SK-N-SH treated with all-trans-retinoic acid at 6 μM for 48 hours (cell line): ENCODE measurements at regions not wholly inside any gene's neighbourhood (a gene's known extent, or its start where the extent isn't known, plus 50 kb on each side); places are given as distances from the start of the nearest gene placed in this dataset.

Source experiments
- ATAC-seq: fragments of 200-7000 bp; cut with Tn5 transposase; 3 replicates; pipeline ENCODE4 v1.9.1; 2020; ENCODE audit warnings: mild to moderate bottlenecking, moderate library complexity
- ARNTL ChIP-seq: fragments of 450-650 bp; formaldehyde crosslinking; IDR thresholded peaks from 2 replicates; pipeline ENCODE4 v1.5.0; 2020; ENCODE audit warnings: low read depth, mild to moderate bottlenecking, moderate library complexity, borderline replicate concordance
- BACH2 ChIP-seq: fragments of 250-450 bp; sonication (Bioruptor Pico); IDR thresholded peaks from 2 replicates; pipeline ENCODE4 v1.9.0; 2021; ENCODE audit warnings: mild to moderate bottlenecking, borderline replicate concordance
- ESRRG ChIP-seq: fragments of 250-450 bp; sonication (Bioruptor Pico); IDR thresholded peaks from 2 replicates; pipeline ENCODE4 v1.6.1; 2021; ENCODE audit warnings: mild to moderate bottlenecking
- GLIS3 ChIP-seq: fragments of 250-450 bp; sonication (Bioruptor Pico); IDR thresholded peaks from 2 replicates; pipeline ENCODE4 v1.5.0; 2020; ENCODE audit warnings: mild to moderate bottlenecking, moderate library complexity
- ISL1 ChIP-seq: fragments of 250-450 bp; sonication (Bioruptor Pico); IDR thresholded peaks from 2 replicates; pipeline ENCODE4 v2.1.2; 2022; ENCODE audit warnings: mild to moderate bottlenecking, moderate library complexity
- OSR1 ChIP-seq: fragments of 250-450 bp; sonication (Bioruptor Pico); IDR thresholded peaks from 2 replicates; pipeline ENCODE4 v1.8.0; 2022; ENCODE audit warnings: moderate library complexity, mild to moderate bottlenecking, inconsistent platforms
- POU6F1 ChIP-seq: fragments of 250-450 bp; sonication (Bioruptor Pico); IDR thresholded peaks from 2 replicates; pipeline ENCODE4 v1.8.0; 2021; ENCODE audit warnings: low read depth, mild to moderate bottlenecking, moderate library complexity, borderline replicate concordance
- RARB ChIP-seq: fragments of 250-450 bp; sonication (Bioruptor Pico); IDR thresholded peaks from 2 replicates; pipeline ENCODE4 v1.8.0; 2021; ENCODE audit warnings: mild to moderate bottlenecking, moderate library complexity
- SNAI2 ChIP-seq: fragments of 250-450 bp; sonication (Bioruptor Pico); IDR thresholded peaks from 2 replicates; pipeline ENCODE4 v1.5.0; 2020; ENCODE audit warnings: mild to moderate bottlenecking, moderate library complexity
- TCF4 ChIP-seq: fragments of 250-450 bp; sonication (Bioruptor Pico); IDR thresholded peaks from 2 replicates; pipeline ENCODE4 v1.8.0; 2021; ENCODE audit warnings: mild to moderate bottlenecking, moderate library complexity, borderline replicate concordance
- TOX ChIP-seq: fragments of 250-450 bp; sonication (Bioruptor Pico); IDR thresholded peaks from 2 replicates; pipeline ENCODE4 v1.8.0; 2021; ENCODE audit warnings: mild to moderate bottlenecking, moderate library complexity, borderline replicate concordance
- ZC3H10 ChIP-seq: fragments of 250-450 bp; sonication (Bioruptor Pico); IDR thresholded peaks from 2 replicates; pipeline ENCODE4 v1.5.1; 2021; ENCODE audit warnings: mild to moderate bottlenecking, moderate library complexity
- ZFP3 ChIP-seq: fragments of 250-450 bp; sonication (Bioruptor Pico); IDR thresholded peaks from 2 replicates; pipeline ENCODE4 v1.5.0; 2020; ENCODE audit warnings: mild to moderate bottlenecking, moderate library complexity
- ZFP30 ChIP-seq: fragments of 450-650 bp; formaldehyde crosslinking; IDR thresholded peaks from 2 replicates; pipeline ENCODE4 v1.5.0; 2022; ENCODE audit warnings: mild to moderate bottlenecking, moderate library complexity
- ZNF70 ChIP-seq: fragments of 450-650 bp; formaldehyde crosslinking; IDR thresholded peaks from 2 replicates; pipeline ENCODE4 v1.5.0; 2020; ENCODE audit warnings: mild to moderate bottlenecking, moderate library complexity
- ZNF8 ChIP-seq: fragments of 450-650 bp; formaldehyde crosslinking; IDR thresholded peaks from 2 replicates; pipeline ENCODE4 v1.5.0; 2020; ENCODE audit warnings: mild to moderate bottlenecking, moderate library complexity
- TF ChIP-seq, protein P1 (sequence below): fragments of 250-450 bp; sonication (Bioruptor Pico); IDR thresholded peaks from 2 replicates; pipeline ENCODE4 v1.5.1; 2020; ENCODE audit warnings: low read depth, mild to moderate bottlenecking, moderate library complexity
- TF ChIP-seq, protein P2 (sequence below): fragments of 250-450 bp; sonication (Bioruptor Pico); IDR thresholded peaks from 2 replicates; pipeline ENCODE4 v1.5.0; 2020; ENCODE audit warnings: mild to moderate bottlenecking, moderate library complexity
- TF ChIP-seq, protein P3 (sequence below): fragments of 250-450 bp; sonication (Bioruptor Pico); IDR thresholded peaks from 2 replicates; pipeline ENCODE4 v1.8.0; 2020; ENCODE audit warnings: mild to moderate bottlenecking, moderate library complexity, borderline replicate concordance

DNA sequence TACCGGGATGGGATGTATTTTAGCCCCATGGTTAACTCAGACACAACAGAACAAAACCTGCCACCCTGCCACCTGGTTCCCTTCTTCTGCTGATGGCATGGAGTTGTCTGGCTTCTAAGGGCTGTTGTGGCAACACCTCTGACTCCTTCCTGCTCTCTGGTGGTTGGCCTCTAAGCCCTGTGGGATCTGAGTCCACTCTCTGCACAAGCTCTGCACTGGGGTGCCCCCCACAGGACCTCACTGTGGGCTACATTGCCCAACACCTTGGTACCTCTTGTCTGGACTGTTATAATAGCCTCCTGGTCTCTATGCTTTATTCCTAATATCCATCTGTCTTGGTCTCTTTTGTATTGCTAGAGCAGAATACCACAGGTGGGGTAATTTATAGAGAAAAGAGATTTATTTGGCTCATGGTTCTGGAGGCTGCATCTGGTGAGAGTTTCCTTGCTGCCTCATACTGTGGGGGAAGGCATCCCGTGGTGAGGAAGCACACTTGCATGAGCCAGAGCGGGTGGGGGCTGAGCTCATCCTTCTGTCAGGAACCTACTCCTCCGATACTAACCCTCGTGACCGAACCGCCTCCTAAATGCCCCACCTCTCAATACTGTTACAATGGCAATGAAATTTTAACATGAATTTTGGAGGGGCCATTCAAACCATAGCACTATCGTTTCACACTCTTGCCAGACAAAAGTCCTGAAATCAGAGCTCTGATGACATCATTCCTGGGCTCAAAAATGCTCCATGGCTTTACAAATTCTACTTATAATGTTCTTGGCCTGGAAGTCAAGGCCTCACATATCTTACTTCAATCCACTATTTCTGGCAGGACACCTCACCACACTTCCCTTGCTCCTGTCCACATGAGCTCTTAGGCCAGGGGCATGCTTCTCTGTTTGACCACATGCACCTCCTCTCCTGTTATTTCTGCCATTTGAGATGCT is 127.2 kb downstream of the PAX1 start:
- TF ChIP-seq ZFP30: no peak
- TF ChIP-seq GLIS3 (CRISPR knock-in tag): no peak
- no peak for TF ChIP-seq SNAI2
- TF ChIP-seq, protein P1, sequence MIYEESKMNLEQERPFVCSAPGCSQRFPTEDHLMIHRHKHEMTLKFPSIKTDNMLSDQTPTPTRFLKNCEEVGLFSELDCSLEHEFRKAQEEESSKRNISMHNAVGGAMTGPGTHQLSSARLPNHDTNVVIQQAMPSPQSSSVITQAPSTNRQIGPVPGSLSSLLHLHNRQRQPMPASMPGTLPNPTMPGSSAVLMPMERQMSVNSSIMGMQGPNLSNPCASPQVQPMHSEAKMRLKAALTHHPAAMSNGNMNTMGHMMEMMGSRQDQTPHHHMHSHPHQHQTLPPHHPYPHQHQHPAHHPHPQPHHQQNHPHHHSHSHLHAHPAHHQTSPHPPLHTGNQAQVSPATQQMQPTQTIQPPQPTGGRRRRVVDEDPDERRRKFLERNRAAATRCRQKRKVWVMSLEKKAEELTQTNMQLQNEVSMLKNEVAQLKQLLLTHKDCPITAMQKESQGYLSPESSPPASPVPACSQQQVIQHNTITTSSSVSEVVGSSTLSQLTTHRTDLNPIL: no peak
- no peak for TF ChIP-seq ISL1
- TF ChIP-seq ZNF70 (CRISPR knock-in tag): no peak
- no peak for TF ChIP-seq ESRRG (CRISPR knock-in tag)
- no peak for TF ChIP-seq ZFP3 (CRISPR knock-in tag)
- TF ChIP-seq POU6F1: no peak
- TF ChIP-seq RARB (CRISPR knock-in tag): no peak
- TF ChIP-seq BACH2: no peak
- TF ChIP-seq TCF4 (CRISPR knock-in tag): no peak
- TF ChIP-seq, protein P2, sequence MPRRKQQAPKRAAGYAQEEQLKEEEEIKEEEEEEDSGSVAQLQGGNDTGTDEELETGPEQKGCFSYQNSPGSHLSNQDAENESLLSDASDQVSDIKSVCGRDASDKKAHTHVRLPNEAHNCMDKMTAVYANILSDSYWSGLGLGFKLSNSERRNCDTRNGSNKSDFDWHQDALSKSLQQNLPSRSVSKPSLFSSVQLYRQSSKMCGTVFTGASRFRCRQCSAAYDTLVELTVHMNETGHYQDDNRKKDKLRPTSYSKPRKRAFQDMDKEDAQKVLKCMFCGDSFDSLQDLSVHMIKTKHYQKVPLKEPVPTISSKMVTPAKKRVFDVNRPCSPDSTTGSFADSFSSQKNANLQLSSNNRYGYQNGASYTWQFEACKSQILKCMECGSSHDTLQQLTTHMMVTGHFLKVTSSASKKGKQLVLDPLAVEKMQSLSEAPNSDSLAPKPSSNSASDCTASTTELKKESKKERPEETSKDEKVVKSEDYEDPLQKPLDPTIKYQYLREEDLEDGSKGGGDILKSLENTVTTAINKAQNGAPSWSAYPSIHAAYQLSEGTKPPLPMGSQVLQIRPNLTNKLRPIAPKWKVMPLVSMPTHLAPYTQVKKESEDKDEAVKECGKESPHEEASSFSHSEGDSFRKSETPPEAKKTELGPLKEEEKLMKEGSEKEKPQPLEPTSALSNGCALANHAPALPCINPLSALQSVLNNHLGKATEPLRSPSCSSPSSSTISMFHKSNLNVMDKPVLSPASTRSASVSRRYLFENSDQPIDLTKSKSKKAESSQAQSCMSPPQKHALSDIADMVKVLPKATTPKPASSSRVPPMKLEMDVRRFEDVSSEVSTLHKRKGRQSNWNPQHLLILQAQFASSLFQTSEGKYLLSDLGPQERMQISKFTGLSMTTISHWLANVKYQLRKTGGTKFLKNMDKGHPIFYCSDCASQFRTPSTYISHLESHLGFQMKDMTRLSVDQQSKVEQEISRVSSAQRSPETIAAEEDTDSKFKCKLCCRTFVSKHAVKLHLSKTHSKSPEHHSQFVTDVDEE: no peak
- TF ChIP-seq ZC3H10 (CRISPR knock-in tag): no peak
- no peak for TF ChIP-seq TOX (CRISPR knock-in tag)
- TF ChIP-seq, all 23 proteins: peak for 0
- ATAC-seq: no peak

DNA sequence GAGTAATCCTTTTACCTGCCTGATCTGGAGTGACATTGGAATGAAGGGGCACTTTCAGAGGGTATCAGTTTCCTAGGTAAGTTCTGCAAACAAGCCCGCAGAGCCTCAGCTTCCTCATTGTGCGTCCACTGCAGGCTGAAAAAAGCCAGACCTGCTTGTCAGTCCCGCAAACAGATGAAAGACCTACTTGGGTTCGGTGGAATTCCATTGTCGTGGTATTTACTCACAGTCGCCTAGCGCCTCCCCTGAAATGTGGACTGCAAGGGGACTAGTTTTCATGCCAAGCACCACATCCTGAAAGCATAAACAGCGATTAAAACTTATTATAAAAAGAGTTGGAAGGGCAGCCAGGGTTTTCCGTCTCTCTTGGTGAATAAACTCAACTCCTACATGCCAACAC is 121.5 kb downstream of the PAX1 start:
- TF ChIP-seq OSR1 (CRISPR knock-in tag) (no peak), SNAI2 (no peak)
- ATAC-seq: no peak

DNA sequence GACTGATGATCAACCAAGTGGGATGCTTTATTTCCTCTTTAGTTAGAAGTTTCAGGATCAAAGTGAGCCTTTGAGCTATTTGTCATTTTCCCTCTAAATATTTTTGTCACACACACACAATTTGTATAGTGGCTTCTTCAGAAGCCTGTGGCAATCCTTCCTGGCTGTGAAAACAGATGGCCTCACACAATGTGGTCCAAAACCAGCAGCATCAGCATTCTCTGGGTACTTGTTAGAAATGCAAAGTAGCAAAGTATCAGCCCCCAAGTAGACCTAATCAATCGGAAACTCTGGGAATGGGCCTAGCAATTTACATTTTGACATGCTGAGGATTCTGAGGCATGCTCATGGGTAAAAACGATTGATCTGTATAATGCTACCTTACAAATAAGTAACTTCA is 115.9 kb downstream of the PAX1 start:
- no peak for TF ChIP-seq ZNF70 (CRISPR knock-in tag)
- no peak for TF ChIP-seq ZNF8 (CRISPR knock-in tag)
- no peak for TF ChIP-seq SNAI2
- ATAC-seq: no peak

DNA sequence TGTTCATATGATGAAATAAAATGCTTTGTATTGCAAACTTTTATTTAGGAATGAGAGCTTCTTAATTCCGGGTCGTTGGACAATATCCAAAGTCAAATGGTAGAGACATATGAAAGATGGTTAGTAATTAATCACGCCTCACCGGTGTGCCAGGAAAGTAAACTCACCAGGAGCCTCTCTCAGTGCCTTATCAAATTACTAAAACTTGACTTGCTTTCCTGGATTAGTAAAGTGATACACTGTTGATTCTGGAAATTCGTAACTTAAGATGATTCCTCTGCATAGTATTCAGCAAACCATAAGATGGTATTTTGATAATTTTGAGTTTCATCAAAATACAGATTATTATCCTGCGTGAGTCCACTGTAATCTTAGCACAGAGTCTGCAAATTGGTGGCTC is 115.2 kb downstream of the PAX1 start:
- TF ChIP-seq OSR1 (CRISPR knock-in tag): no peak
- no peak for TF ChIP-seq ARNTL
- TF ChIP-seq ZFP30: no peak
- TF ChIP-seq, protein P2: no peak
- TF ChIP-seq ZNF8 (CRISPR knock-in tag): no peak
- no peak for ATAC-seq

DNA sequence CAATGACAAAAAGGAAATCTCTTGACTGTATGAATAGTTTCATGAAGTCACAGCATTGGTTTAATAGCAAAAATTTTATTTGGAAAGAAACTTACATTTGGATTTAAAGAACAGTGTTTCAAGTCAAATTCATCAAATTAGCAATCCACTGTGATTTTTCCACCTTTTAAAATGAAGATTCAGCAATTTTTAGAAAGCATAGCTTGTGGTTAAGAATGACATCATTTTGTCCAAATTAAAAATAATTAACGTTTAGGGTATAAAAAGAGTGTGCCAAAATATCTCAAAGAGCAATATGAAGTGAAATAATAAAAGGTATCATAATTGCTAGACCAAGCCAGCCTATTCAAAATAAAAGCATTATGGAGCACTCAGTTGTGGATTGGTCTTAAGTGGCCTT is 114.6 kb downstream of the PAX1 start:
- ATAC-seq: no peak

More for the DNA sequence above, 114.6 kb downstream of the PAX1 start:
- TF ChIP-seq GLIS3 (CRISPR knock-in tag): no peak
- TF ChIP-seq OSR1 (CRISPR knock-in tag): no peak
- no peak for TF ChIP-seq ZC3H10 (CRISPR knock-in tag)
- TF ChIP-seq, protein P3, sequence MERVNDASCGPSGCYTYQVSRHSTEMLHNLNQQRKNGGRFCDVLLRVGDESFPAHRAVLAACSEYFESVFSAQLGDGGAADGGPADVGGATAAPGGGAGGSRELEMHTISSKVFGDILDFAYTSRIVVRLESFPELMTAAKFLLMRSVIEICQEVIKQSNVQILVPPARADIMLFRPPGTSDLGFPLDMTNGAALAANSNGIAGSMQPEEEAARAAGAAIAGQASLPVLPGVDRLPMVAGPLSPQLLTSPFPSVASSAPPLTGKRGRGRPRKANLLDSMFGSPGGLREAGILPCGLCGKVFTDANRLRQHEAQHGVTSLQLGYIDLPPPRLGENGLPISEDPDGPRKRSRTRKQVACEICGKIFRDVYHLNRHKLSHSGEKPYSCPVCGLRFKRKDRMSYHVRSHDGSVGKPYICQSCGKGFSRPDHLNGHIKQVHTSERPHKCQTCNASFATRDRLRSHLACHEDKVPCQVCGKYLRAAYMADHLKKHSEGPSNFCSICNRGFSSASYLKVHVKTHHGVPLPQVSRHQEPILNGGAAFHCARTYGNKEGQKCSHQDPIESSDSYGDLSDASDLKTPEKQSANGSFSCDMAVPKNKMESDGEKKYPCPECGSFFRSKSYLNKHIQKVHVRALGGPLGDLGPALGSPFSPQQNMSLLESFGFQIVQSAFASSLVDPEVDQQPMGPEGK (CRISPR knock-in tag): no peak
- no peak for TF ChIP-seq ARNTL
- TF ChIP-seq ZFP3 (CRISPR knock-in tag): no peak
